ENCODE measurements at regions not wholly inside any gene's neighbourhood (a gene's known extent, or its start where the extent isn't known, plus 50 kb on each side); places are given as distances from the start of the nearest gene placed in this dataset.

- Histone ChIP-seq H3K27ac (ENCODE audit: low read length) (no peak overlapping the region), H3K4me3 (ENCODE audit: low read depth in 2 of 2, low read length in 2 of 2) (no peak overlapping the region), H3K27me3 (ENCODE audit: control insufficient read depth, insufficient read depth, low read length) (no peaks in the 10 kb centered on the region), H3K36me3 (ENCODE audit: control insufficient read depth, insufficient read depth, low read length) (no peaks in the 10 kb centered on the region), H3K4me1 (ENCODE audit: control insufficient read depth, insufficient read depth, low read length) (no peaks in the 10 kb centered on the region), H3K9me3 (ENCODE audit: control insufficient read depth, insufficient read depth, low read depth, low read length) (peaks cover 5% of the 10 kb centered on the region; the same call in 1 of the 2 replicates)
- TF ChIP-seq CTCF (IDR thresholded peaks at IDR 0.05) (no peak), REST (IDR thresholded peaks at IDR 0.05; ENCODE audit: insufficient read depth in 1 of 2, low read depth in 2 of 2, low read length in 1 of 2) (no peak), SIN3A (IDR thresholded peaks at IDR 0.05; ENCODE audit: borderline replicate concordance, insufficient read depth, low read depth, low read length) (no peak), TCF7L2 (IDR thresholded peaks at IDR 0.05; ENCODE audit: low read depth, low read length) (no peak), POLR2AphosphoS5 (IDR thresholded peaks at IDR 0.05; ENCODE audit: low read depth, low read length) (no peak)
- CTCF ChIA-PET, result no interaction called here
- intact Hi-C loops (cut with micrococcal nuclease; ENCODE audit: unreplicated experiment), result no loop called here
- BruUV-seq (replicated peaks), result no TSS peak
- in situ Hi-C loops (cut with HindIII; ENCODE audit: low pct_unique_long_range_greater_than_20kb, low sequenced_read_pairs), result no loop called here
- POLR2A ChIA-PET, result no interaction called here
- DNase-seq (ENCODE audit: low read depth, low spot score) (no peak), ATAC-seq (no peak)
Measured at GRCh38 chr5:20347334-20347733, 359.3 kb upstream of the CDH18 start.

GRCh38 chr5:20340126-20340525 is 352.1 kb upstream of the CDH18 start:
- intact Hi-C loops (cut with micrococcal nuclease; ENCODE audit: unreplicated experiment) (no loop called here), in situ Hi-C loops (cut with HindIII; ENCODE audit: low pct_unique_long_range_greater_than_20kb, low sequenced_read_pairs) (no loop called here)
- CTCF ChIA-PET, result no interaction called here
- Histone ChIP-seq H3K4me3 (ENCODE audit: low read depth in 2 of 2, low read length in 2 of 2) (no peak overlapping the region), H3K36me3 (ENCODE audit: control insufficient read depth, insufficient read depth, low read length) (no peaks in the 10 kb centered on the region), H3K27ac (ENCODE audit: low read length) (no peak overlapping the region), H3K27me3 (ENCODE audit: control insufficient read depth, insufficient read depth, low read length) (no peaks in the 10 kb centered on the region), H3K9me3 (ENCODE audit: control insufficient read depth, insufficient read depth, low read depth, low read length) (no peaks in the 10 kb centered on the region), H3K4me1 (ENCODE audit: control insufficient read depth, insufficient read depth, low read length) (no peaks in the 10 kb centered on the region)
- TF ChIP-seq CTCF (IDR thresholded peaks at IDR 0.05), result no peak
- TF ChIP-seq SIN3A (IDR thresholded peaks at IDR 0.05; ENCODE audit: borderline replicate concordance, insufficient read depth, low read depth, low read length), result no peak
- TF ChIP-seq REST (IDR thresholded peaks at IDR 0.05; ENCODE audit: insufficient read depth in 1 of 2, low read depth in 2 of 2, low read length in 1 of 2), result no peak
- no peak for TF ChIP-seq POLR2AphosphoS5 (IDR thresholded peaks at IDR 0.05; ENCODE audit: low read depth, low read length)
- TF ChIP-seq TCF7L2 (IDR thresholded peaks at IDR 0.05; ENCODE audit: low read depth, low read length), result no peak
- POLR2A ChIA-PET, result no interaction called here
- no TSS peak for BruUV-seq (replicated peaks)
- DNase-seq (ENCODE audit: low read depth, low spot score) (no peak), ATAC-seq (no peak)
